ENCODE measurements at regions not wholly inside any gene's neighbourhood (a gene's known extent, or its start where the extent isn't known, plus 50 kb on each side); places are given as distances from the start of the nearest gene placed in this dataset.

- H3K27me3 ChIP-seq, result no peaks in the 10 kb centered on the region
These were observed 82.0 kb upstream of the TOP3B start for GRCh38 chr22:22064580-22064979.

GRCh38 chr22:22062306-22062793 is 79.8 kb upstream of the TOP3B start:
- Histone ChIP-seq H3K4me1 (peaks cover 0 to 20% (median 9%) of the 10 kb centered on the region in 4 donors), H3K4me3 (no peak overlapping the region), H3K27me3 (no peaks in the 10 kb centered on the region), H3K9me3 (no peaks in the 10 kb centered on the region), H3K27ac (no peak overlapping the region), H3K36me3 (peaks cover 0 to 1% (median 0%) of the 10 kb centered on the region in 4 donors)
- ATAC-seq, result no peak
- no peak for DNase-seq
- intact Hi-C loops (cut with DNase I), result no loop called here
- no peak for TF ChIP-seq CTCF (IDR thresholded peaks at IDR 0.05)
- TF ChIP-seq POLR2A (IDR thresholded peaks at IDR 0.05), result no peak
- 86% methylated on average over 2 of the region's 2 CpGs for WGBS (ENCODE audit: insufficient coverage, low coverage, low lambda C conversion rate, missing lambda C conversion rate)

More at GRCh38 chr22:22064580-22064979, 82.0 kb upstream of the TOP3B start:
- Histone ChIP-seq H3K27ac (no peak overlapping the region), H3K4me1 (peaks cover 0 to 20% (median 9%) of the 10 kb centered on the region in 4 donors), H3K4me3 (no peak overlapping the region), H3K9me3 (no peaks in the 10 kb centered on the region), H3K36me3 (peaks cover 0 to 1% (median 0%) of the 10 kb centered on the region in 4 donors)
- intact Hi-C loops (cut with DNase I), result no loop called here
- no peak for DNase-seq
- no peak for TF ChIP-seq POLR2A (IDR thresholded peaks at IDR 0.05)
- no peak for TF ChIP-seq CTCF (IDR thresholded peaks at IDR 0.05)
- no peak for ATAC-seq

GRCh38 chr22:22061085-22062077 is 78.8 kb upstream of the TOP3B start:
- peak; percentile 92 to 96 (median 94) for ATAC-seq
- Histone ChIP-seq H3K27me3 (no peaks in the 10 kb centered on the region), H3K27ac (peak overlapping the region; percentile 31 to 44 (median 38)), H3K4me1 (peaks cover 0 to 20% (median 9%) of the 10 kb centered on the region in 4 donors), H3K36me3 (peaks cover 0 to 1% (median 0%) of the 10 kb centered on the region in 4 donors), H3K4me3 (no peak overlapping the region), H3K9me3 (no peaks in the 10 kb centered on the region)
- TF ChIP-seq CTCF (IDR thresholded peaks at IDR 0.05), result peak in 3 of 4 donors; percentile 34 to 42 (median 35)
- TF ChIP-seq POLR2A (IDR thresholded peaks at IDR 0.05), result no peak
- DNase-seq, result no peak
- WGBS (ENCODE audit: insufficient coverage, low coverage, low lambda C conversion rate, missing lambda C conversion rate), result 44% methylated on average over 11 of the region's 11 CpGs
- intact Hi-C loops (cut with DNase I), result no loop called here

GRCh38 chr22:22060200-22061084 is 77.9 kb upstream of the TOP3B start:
- peak overlapping the region in 2 of 3 donors; percentile 38 to 44 for H3K27ac ChIP-seq
- TF ChIP-seq CTCF (IDR thresholded peaks at IDR 0.05) (peak; percentile 49 to 87 (median 75)), POLR2A (IDR thresholded peaks at IDR 0.05) (no peak)
- H3K36me3 ChIP-seq, result peaks cover 0 to 1% (median 0%) of the 10 kb centered on the region in 4 donors
- H3K9me3 ChIP-seq, result no peaks in the 10 kb centered on the region
- no peaks in the 10 kb centered on the region for H3K27me3 ChIP-seq
- ATAC-seq, result peak; percentile 86 to 93 (median 90)
- H3K4me1 ChIP-seq, result peaks cover 0 to 20% (median 9%) of the 10 kb centered on the region in 4 donors
- 64% methylated on average over 3 of the region's 11 CpGs for WGBS (ENCODE audit: insufficient coverage, low coverage, low lambda C conversion rate, missing lambda C conversion rate)
- intact Hi-C loops (cut with DNase I), result no loop called here
- DNase-seq, result peak; percentile 74 to 79 (median 78)
- H3K4me3 ChIP-seq, result no peak overlapping the region

All from right lobe of liver (tissue), 6 donors.